ENCODE measurements at regions not wholly inside any gene's neighbourhood (a gene's known extent, or its start where the extent isn't known, plus 50 kb on each side); places are given as distances from the start of the nearest gene placed in this dataset.

GRCh38 chr10:128373071-128373749 is 247.0 kb upstream of the MKI67 start:
- no peak for DNase-seq (ENCODE audit: low read depth in 2 of 2)

- DNase-seq (ENCODE audit: low read depth in 2 of 2) = no peak
These were observed 247.6 kb upstream of the MKI67 start for GRCh38 chr10:128373831-128374230.

GRCh38 chr10:128375171-128375570 is 248.9 kb upstream of the MKI67 start:
- DNase-seq (ENCODE audit: low read depth in 2 of 2) = no peak

- DNase-seq (ENCODE audit: low read depth in 2 of 2) = no peak
These were observed 251.3 kb upstream of the MKI67 start for GRCh38 chr10:128377364-128377987.

DNA sequence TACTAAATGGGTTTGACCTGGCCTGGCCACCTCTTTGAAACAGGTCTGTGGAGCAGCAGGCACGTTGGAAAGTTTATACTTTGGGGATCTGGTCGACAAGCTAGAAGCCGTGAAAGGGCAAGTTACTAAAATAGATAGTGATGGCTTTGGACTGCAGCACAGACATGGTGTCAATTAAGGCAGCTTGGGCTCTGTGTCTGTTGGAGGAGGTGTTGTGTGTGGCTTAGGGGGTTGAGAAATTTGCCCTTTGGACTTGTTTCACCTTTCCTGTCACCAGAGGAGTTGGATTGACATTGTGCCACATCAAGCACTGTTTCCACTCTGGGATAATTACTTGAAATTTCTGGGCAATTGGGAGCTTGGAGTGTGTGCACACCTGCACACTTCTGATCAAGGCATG is 251.8 kb upstream of the MKI67 start:
- no peak for DNase-seq (ENCODE audit: low read depth in 2 of 2)

DNA sequence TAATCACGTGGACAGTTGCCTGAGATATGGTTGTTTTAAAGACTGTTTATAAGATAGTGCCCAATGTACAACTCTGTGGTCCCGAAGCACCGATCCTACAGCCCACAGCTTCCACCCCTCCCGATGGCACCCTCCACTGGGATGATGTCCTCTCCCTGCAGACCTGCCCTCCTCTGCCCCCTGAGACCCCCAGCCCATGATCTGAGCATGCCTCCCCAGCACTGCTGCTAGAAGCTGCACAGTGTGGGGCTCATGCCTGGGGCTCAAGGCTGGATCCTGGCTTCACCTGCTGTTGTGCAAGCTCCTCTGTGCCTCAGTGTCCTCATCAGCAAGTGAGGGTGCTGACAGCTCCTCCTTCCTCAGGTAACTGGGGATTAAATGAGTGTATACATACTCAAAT is 254.7 kb upstream of the MKI67 start:
- DNase-seq (ENCODE audit: low read depth in 2 of 2) = no peak

GRCh38 chr10:128382225-128382624 is 256.0 kb upstream of the MKI67 start:
- DNase-seq (ENCODE audit: low read depth in 2 of 2) = no peak

GRCh38 chr10:128384831-128385230 is 258.6 kb upstream of the MKI67 start:
- no peak for DNase-seq (ENCODE audit: low read depth in 2 of 2)

GRCh38 chr10:128386231-128386630 is 260.0 kb upstream of the MKI67 start:
- no peak for DNase-seq (ENCODE audit: low read depth in 2 of 2)

DNA sequence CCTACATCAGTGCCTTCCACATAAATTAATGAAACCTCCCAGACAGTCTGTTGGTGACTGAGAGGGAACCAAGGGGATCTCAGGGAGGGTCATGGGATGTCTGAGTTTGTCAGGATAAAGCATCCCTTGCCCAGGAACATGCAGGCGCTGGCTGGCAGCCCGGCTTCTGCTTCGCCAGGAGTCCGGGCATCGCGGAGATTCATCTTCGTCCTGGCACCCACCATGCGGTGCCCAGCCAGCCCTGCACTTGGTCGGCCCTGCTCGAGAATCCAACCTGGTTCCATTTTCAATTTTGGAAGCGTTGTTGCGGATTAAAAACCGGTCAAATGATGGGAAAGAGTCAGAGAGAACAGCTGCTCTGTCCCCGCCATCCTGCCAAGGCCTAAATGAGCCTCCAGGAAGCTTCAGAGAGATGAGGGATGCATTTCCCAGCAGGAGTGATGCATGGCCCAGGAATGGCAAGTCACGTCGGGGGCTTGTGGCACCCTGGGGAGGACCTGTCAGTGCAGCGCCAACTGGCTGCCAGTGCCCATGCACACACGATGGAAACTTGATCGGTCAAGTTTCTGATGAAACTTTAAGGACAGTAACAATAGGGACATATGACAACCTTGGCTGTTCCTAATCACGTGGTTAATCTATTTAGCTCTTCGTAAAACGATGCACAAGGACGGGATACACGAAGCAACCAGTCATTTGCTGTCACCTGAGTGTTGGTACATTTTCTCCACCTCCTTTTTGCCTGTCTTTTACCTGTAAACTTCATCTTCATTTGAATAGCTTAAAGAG is 260.8 kb upstream of the MKI67 start:
- no peak for DNase-seq (ENCODE audit: low read depth in 2 of 2)

DNA sequence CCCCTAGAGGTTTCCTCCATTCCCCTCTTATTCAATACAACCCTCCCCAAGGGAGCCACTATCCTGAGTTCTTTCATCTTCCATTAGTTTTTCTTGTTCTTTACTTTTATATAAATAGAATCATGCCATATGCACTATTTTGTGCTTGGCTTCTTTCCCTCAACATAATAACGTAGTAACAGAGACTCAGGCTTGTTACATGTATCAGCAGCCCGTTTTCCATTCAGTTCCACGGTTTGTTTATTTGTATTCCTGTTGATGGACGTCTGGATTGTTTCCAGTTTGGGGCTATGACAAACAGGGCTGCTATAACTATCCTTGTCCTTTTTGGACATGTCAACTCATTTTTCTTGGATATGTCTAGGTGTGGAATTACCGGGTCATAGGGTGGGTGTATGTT is 264.4 kb upstream of the MKI67 start:
- DNase-seq (ENCODE audit: low read depth in 2 of 2) = no peak

DNA sequence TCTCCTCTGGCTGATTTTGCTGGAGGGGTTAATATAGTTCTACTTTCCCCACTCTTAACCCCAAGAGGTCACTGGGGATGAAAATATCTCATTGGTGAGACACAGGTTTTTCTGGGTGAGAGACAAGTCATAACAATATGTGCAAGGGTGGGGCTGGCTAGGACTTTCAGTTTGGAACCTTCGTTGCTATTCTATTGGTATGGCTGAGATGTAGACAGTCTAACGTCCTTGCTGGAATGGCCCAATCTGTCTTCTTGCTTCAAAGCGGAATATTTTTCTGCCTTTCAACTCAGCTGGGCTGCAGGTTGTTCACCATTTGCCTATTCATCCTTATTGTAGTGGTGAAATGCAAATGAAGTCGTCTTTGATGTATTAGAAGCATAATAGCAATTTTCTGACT is 267.3 kb upstream of the MKI67 start:
- no peak for DNase-seq (ENCODE audit: low read depth in 2 of 2)

DNA sequence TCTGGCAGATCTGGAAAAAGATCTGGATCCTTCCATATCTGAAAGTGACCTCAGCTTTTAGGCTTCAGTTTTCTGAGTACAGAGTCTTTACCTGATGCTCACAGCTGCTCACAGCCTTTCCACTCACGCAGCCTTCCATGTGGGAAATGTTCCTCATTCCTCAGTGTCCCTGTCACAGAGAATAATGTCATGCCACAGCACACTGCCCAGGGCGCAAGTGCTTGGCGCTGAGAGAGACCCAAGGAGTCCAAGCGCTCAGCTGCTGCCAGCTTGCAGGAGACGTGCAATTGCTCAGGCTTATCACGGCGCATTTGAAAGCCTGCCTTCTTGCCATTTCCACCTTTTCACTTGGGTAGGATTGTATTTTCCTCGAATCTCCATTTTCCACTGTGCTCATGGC is 271.9 kb upstream of the MKI67 start:
- DNase-seq (ENCODE audit: low read depth in 2 of 2) = no peak

DNA sequence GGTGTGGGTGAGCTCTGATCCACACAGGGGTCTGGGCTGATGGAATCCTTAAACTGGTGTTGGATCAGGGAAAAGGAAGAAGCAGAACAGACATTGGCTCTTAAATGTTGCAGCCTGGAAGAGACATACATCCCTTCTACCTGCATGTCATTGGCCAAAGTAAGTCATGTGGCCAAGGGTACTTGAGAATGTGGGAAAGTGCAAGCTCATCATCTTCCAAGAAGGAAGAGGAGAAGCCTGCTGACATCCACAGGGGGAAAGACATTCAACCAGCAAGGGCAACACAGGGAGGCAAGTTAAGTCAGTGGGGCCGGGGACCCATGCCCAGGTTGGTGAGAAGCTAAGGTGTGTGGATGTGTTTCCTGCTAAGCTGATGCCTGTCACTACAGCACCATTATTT is 272.8 kb upstream of the MKI67 start:
- no peak for DNase-seq (ENCODE audit: low read depth in 2 of 2)

GRCh38 chr10:128400564-128400963 is 274.3 kb upstream of the MKI67 start:
- no peak for DNase-seq (ENCODE audit: low read depth in 2 of 2)

DNA sequence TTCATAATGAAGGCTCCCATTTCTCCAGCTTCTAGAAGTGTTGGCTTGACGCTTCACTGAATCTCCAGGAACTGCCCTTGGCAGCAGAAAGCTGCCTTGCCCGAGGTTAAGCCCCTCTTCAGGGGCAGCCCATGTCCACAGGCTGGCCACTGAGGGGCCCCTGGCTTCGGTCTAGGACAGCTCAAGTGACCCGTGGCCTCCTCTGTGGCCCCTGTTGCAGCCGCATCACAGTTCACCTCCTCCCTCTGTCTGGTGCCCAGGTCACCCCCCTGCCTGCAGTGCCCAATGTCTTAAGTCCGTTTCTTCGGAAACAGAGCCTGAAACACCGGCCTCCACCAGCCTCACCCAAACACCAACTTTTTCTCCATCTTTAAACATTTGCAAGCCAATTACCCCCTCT is 279.2 kb upstream of the MKI67 start:
- no peak for DNase-seq (ENCODE audit: low read depth in 2 of 2)

DNA sequence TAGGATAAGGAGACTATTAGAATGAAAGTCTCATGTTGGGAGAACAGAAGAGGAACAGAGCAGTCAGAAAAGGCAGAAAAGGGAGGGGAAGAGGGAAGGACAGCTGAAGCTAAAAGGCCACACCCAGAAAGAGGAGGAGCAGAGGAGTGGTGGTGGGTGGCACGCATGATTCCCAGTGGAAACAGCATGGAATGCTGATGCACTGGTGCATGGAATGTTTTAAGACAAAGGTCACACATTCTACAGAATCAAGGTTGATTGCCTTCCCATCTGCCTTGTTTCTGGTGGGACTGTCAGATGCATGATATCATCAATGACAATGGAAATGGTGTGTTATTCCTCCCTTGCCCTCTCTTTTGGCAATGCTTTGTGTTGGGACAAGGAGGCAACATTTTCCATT is 285.4 kb upstream of the MKI67 start:
- no peak for DNase-seq (ENCODE audit: low read depth in 2 of 2)

DNA sequence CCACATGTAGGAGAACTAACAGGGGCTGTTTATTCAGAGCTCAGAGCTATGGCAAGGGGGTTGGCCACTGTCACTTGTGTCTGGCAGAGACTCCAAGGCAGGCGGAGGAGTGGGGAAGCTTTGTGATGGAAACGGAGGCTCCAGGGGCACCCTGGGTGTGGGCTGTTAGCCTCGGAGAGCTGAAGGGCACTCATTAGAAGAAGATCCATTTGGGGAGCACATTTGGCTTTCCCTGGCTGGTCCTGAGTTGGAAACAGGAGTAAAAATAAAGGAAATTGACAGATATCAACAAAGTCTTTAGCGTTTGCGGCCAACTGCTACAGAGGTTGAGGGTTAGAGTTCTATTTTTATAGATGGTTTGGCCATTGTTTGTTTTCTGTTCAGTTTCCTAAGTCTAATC is 288.3 kb upstream of the MKI67 start:
- no peak for DNase-seq (ENCODE audit: low read depth in 2 of 2)

DNA sequence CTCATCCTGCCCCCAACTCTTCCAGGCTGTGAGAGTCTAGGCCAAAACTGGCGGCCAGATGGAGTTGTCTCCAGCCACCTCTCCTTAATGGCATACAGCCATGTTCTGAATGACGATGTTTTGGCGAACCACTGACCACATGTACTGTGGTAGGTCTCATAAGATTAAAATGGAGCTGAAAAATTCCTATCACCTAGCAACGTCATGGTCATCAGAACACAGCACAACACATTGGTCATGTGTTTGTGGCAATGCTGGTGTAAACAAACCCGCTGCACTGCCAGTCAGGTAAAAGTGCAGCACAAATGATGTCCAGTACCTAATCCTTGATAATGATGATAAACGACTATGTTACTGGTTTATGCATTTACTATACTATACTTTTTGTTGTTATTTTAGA is 290.0 kb upstream of the MKI67 start:
- no peak for DNase-seq (ENCODE audit: low read depth in 2 of 2)

DNA sequence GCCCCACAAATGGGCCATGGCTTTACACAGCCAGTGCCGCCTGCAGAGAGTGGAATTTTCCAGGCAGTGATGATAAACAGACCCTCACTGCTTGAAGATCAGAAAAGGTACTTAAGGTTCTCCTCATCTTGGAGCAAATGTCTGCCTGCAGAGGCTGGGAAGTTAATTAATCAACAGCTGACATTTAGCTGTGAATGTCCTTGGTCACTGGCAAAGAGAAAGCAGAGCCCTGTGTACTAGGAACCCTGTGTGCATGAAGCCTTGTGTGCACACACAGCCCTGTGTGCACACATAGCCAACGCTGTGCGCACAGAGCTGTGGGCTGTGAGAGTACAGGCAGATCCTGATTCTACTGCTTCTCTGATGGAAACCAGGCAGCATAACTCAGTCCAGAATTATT is 291.6 kb upstream of the MKI67 start:
- DNase-seq (ENCODE audit: low read depth in 2 of 2) = no peak

GRCh38 chr10:128418819-128419218 is 292.6 kb upstream of the MKI67 start:
- no peak for DNase-seq (ENCODE audit: low read depth in 2 of 2)

DNA sequence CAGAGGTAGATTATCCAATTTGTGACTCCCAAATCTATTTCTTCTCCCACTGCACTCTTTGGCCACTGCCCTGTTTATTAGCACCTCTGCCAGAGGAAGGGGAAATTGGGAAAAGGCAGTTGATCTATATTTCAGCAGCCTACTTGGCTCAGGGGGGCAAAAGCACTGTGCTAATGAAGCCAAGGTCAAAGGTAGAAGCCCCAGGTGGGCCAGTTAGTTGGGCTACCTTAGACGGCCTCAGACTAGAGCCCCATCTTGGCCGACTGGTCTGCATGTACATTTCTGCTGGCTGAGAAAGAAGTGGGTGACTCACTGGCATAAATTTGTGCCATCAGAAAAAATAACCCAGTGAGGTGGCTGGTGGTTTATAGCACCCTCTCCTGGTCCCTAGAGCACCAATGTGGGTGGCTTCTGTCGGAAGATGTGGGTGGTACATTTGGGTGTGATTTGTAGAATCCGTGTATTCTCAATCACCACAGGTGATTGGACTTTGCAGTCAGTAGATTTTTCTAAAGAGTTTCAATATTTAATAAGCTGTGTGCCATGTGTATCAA is 293.3 kb upstream of the MKI67 start:
- DNase-seq (ENCODE audit: low read depth in 2 of 2) = no peak

DNA sequence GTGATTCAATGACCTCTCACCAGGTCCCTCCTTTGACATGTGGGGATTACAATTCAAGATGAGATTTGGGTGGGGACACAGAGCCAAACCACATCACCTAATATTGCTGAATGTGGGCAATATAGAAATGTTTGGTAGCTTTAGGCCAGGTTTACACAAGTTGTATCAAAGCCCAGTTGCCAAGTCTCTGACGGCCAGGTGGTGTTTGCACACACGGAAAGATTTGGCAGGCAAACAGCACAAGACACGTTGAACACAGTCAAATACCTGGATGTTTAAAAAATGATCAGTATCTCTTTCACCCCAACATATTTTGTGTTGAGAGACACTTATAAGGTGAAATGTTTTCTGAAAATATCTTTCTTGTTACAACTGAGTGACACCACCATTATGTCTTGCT is 294.4 kb upstream of the MKI67 start:
- DNase-seq (ENCODE audit: low read depth in 2 of 2) = no peak
